ENCODE measurements at regions not wholly inside any gene's neighbourhood (a gene's known extent, or its start where the extent isn't known, plus 50 kb on each side); places are given as distances from the start of the nearest gene placed in this dataset.

DNA sequence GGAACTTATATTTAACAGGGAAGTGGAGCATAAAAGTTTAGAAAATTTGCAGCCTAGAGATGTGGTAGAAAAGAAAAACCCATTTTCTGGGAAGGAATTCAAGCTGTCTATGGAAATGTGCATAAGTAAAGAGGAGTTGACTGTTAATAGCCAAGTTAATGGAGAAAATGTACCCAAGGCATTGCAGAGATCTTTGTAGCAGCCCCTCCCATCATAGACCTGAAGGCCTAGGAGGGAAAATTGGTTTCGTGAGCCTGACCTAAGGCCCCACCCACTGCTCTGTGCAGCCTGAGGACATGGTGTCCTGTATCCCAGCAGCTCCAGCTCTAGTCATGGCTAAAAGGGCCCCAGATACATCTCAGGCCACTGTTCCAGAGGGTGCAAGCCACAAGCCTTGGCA, 772.4 kb upstream of the RIOK2 start:
- TF ChIP-seq POLR2A (IDR thresholded peaks at IDR 0.05): no peak
- TF ChIP-seq, protein P1, sequence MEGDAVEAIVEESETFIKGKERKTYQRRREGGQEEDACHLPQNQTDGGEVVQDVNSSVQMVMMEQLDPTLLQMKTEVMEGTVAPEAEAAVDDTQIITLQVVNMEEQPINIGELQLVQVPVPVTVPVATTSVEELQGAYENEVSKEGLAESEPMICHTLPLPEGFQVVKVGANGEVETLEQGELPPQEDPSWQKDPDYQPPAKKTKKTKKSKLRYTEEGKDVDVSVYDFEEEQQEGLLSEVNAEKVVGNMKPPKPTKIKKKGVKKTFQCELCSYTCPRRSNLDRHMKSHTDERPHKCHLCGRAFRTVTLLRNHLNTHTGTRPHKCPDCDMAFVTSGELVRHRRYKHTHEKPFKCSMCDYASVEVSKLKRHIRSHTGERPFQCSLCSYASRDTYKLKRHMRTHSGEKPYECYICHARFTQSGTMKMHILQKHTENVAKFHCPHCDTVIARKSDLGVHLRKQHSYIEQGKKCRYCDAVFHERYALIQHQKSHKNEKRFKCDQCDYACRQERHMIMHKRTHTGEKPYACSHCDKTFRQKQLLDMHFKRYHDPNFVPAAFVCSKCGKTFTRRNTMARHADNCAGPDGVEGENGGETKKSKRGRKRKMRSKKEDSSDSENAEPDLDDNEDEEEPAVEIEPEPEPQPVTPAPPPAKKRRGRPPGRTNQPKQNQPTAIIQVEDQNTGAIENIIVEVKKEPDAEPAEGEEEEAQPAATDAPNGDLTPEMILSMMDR (IDR thresholded peaks at IDR 0.05): no peak
- 33 to 67% methylated on average over 1 of the region's 1 CpG for WGBS, 2 donors
- intact Hi-C loops (cut with DNase I): no loop called here
- Histone ChIP-seq H3K4me3 (replicated peaks in 1 of 3) (no peak overlapping the region), H3K9me3 (no peaks in the 10 kb centered on the region), H3K27me3 (no peaks in the 10 kb centered on the region), H3K27ac (no peak overlapping the region), H3K4me1 (no peaks in the 10 kb centered on the region), H3K36me3 (no peaks in the 10 kb centered on the region)
- DNase-seq: no peak

GRCh38 chr5:97967292-97967691, 784.2 kb upstream of the RIOK2 start:
- H3K27ac ChIP-seq: no peak overlapping the region
- DNase-seq: no peak
- WGBS, 2 donors: 68 to 72% methylated on average over 3 of the region's 3 CpGs
- intact Hi-C loops (cut with DNase I): no loop called here
- TF ChIP-seq POLR2A (IDR thresholded peaks at IDR 0.05): no peak
- TF ChIP-seq, protein P1 (IDR thresholded peaks at IDR 0.05): no peak
- no peaks in the 10 kb centered on the region for H3K9me3 ChIP-seq
- H3K36me3 ChIP-seq: no peaks in the 10 kb centered on the region
- H3K27me3 ChIP-seq: no peaks in the 10 kb centered on the region
- H3K4me3 ChIP-seq (replicated peaks in 1 of 3): no peak overlapping the region
- no peaks in the 10 kb centered on the region for H3K4me1 ChIP-seq

- Histone ChIP-seq H3K4me1 (no peaks in the 10 kb centered on the region), H3K9me3 (no peaks in the 10 kb centered on the region), H3K27me3 (no peaks in the 10 kb centered on the region), H3K36me3 (no peaks in the 10 kb centered on the region), H3K27ac (no peak overlapping the region), H3K4me3 (replicated peaks in 1 of 3) (no peak overlapping the region)
- 82 to 88% methylated on average over 2 of the region's 2 CpGs for WGBS, 2 donors
- TF ChIP-seq, protein P1 (IDR thresholded peaks at IDR 0.05): no peak
- no peak for TF ChIP-seq POLR2A (IDR thresholded peaks at IDR 0.05)
- intact Hi-C loops (cut with DNase I): no loop called here
- no peak for DNase-seq
These were observed 785.3 kb upstream of the RIOK2 start for GRCh38 chr5:97968346-97968745.

GRCh38 chr5:97979740-97980139, 793.7 kb upstream of the RGMB start:
- Histone ChIP-seq H3K9me3 (no peaks in the 10 kb centered on the region), H3K36me3 (no peaks in the 10 kb centered on the region), H3K27ac (no peak overlapping the region), H3K27me3 (no peaks in the 10 kb centered on the region), H3K4me1 (no peaks in the 10 kb centered on the region), H3K4me3 (replicated peaks in 1 of 3) (no peak overlapping the region)
- no peak for TF ChIP-seq POLR2A (IDR thresholded peaks at IDR 0.05)
- TF ChIP-seq, protein P1 (IDR thresholded peaks at IDR 0.05): no peak
- DNase-seq: no peak
- 81 to 84% methylated on average over 3 of the region's 3 CpGs for WGBS, 2 donors
- intact Hi-C loops (cut with DNase I): no loop called here

GRCh38 chr5:97980291-97980690, 793.2 kb upstream of the RGMB start:
- DNase-seq: no peak
- Histone ChIP-seq H3K27ac (no peak overlapping the region), H3K9me3 (no peaks in the 10 kb centered on the region), H3K4me3 (replicated peaks in 1 of 3) (no peak overlapping the region), H3K27me3 (no peaks in the 10 kb centered on the region), H3K4me1 (no peaks in the 10 kb centered on the region), H3K36me3 (no peaks in the 10 kb centered on the region)
- intact Hi-C loops (cut with DNase I): no loop called here
- 84 to 86% methylated on average over 1 of the region's 1 CpG for WGBS, 2 donors
- TF ChIP-seq, protein P1 (IDR thresholded peaks at IDR 0.05): no peak
- TF ChIP-seq POLR2A (IDR thresholded peaks at IDR 0.05): no peak
